IPS-20b (cell line): ENCODE measurements at regions not wholly inside any gene's neighbourhood (a gene's known extent, or its start where the extent isn't known, plus 50 kb on each side); places are given as distances from the start of the nearest gene placed in this dataset.
A peak's percentile ranks its signal among the peaks of the same experiment; 100 is the strongest.
"Not testable (repeated sequence)": the region's sequence is repeated elsewhere in the genome, so short reads cannot be mapped to it uniquely, and the experiment has no call there.

Experiments used
- H3K27ac ChIP-seq: one replicate; pipeline ENCODE4 v1.5.1; 2013; ENCODE audit warnings: low read length
- H3K27me3 ChIP-seq: 2 replicates; pipeline ENCODE4 v1.6.1; 2013; ENCODE audit warnings: mild to moderate bottlenecking, low read length, inconsistent platforms; ENCODE audit not compliant: insufficient read depth
- H3K36me3 ChIP-seq: 2 replicates; pipeline ENCODE4 v1.6.1; 2013; ENCODE audit warnings: low read depth, mild to moderate bottlenecking, inconsistent platforms, low read length, moderate library complexity; ENCODE audit not compliant: insufficient read depth
- H3K4me1 ChIP-seq: 2 replicates; pipeline ENCODE4 v1.6.1; 2013; ENCODE audit warnings: mild to moderate bottlenecking, control low read depth, inconsistent platforms, low read length, moderate library complexity; ENCODE audit not compliant: insufficient read depth
- H3K4me3 ChIP-seq: 2 replicates; pipeline ENCODE4 v1.5.1; 2013; ENCODE audit warnings: mild to moderate bottlenecking, low read length, inconsistent platforms
- H3K9ac ChIP-seq: 2 replicates; pipeline ENCODE4 v1.6.1; 2013; ENCODE audit warnings: low read depth, mild to moderate bottlenecking, inconsistent platforms, low read length, moderate library complexity
- H3K9me3 ChIP-seq: 2 replicates; pipeline ENCODE4 v1.6.1; 2013; ENCODE audit warnings: mild to moderate bottlenecking, low read depth, low read length, inconsistent platforms; ENCODE audit not compliant: insufficient read depth

DNA sequence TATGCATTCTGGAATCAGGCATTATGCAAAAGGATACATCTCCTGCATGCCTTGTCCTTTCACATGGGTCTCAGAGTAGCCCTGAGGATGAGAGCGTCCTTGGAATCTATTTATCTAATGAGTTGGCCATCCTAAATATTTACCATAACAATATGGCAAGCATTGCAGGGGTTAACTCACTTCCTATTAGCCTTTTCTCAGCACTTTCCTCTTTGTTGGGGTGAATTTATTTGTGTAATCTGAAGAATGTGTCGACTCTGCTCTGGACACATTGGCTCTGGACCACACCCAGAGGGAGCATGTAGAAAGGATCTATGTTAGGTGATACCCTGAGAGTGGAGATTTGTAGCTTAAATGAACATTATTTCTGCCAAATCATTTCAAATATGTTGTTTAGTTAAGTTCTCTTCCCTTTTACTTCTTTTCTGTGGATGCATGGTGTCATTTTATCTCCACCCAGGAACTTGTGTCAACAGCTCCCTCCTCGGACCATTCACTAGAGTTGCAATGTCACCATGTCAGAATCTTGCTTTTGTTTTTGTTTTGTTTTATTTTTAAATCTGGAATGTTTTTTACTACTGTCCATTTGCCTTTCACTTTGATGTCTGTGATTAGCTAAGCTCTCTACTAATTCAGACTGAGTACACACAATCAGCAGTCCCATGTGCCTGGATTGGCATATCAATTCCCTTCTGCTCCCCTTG is 757.0 kb upstream of the MMS22L start:
- Histone ChIP-seq H3K4me1 (peaks cover 95% of the 10 kb centered on the region), H3K36me3 (no peaks in the 10 kb centered on the region), H3K27ac (peak overlapping the region; percentile 98), H3K9ac (peak overlapping the region; percentile 78), H3K27me3 (no peaks in the 10 kb centered on the region), H3K4me3 (peak overlapping the region; percentile 53), H3K9me3 (no peaks in the 10 kb centered on the region)

DNA sequence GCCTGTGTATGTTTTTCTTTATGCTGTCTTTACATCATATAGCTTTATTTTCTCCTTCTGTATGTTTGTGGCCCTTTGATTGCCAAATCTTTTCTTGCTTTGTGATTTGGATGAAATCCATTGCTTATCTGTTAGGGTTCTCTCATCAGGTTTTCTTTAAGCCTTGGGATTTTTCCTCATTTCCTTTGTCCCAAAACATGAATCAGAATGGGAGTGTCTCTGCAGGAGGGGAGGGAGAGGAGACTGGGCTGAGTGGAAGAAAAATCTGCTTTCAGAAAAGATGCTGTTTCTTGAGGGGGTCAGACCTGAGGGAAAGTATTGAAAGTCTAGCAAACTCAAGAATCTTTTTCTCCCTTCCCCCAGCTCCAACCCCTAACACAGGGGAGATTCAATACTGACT is 758.0 kb upstream of the MMS22L start:
- Histone ChIP-seq H3K27me3 (no peaks in the 10 kb centered on the region), H3K27ac (peak overlapping the region; percentile 98), H3K9me3 (no peaks in the 10 kb centered on the region), H3K4me1 (peaks cover 98% of the 10 kb centered on the region), H3K9ac (peak overlapping the region; percentile 78), H3K36me3 (no peaks in the 10 kb centered on the region), H3K4me3 (peak overlapping the region; percentile 46)

DNA sequence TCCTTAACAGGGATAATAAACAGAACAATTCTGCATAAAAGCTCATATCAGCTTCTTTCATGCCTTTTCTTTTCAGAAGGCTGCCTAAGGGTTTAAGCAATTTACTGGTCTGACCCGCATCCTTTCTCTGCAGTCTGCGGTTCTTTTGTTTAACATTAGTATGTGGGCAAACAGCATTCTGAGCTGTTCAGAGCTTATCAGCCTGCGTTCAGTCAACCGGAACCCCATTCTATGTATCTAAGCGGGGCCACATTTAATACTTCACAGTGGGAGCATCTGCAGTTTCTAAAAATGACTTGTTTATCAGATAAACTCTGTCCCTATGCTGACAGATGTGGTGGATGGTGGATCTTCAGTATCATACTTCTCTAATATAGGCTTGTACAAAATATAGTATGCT is 758.9 kb upstream of the MMS22L start:
- Histone ChIP-seq H3K9ac (peak overlapping the region; percentile 78; the same call in 1 of the 2 replicates), H3K4me3 (peak overlapping the region; percentile 46; the same call in 1 of the 2 replicates), H3K4me1 (peaks cover 98% of the 10 kb centered on the region), H3K9me3 (no peaks in the 10 kb centered on the region), H3K27ac (peak overlapping the region; percentile 98), H3K36me3 (no peaks in the 10 kb centered on the region), H3K27me3 (no peaks in the 10 kb centered on the region)

- Histone ChIP-seq H3K27me3 (no peaks in the 10 kb centered on the region), H3K9me3 (no peaks in the 10 kb centered on the region), H3K9ac (no peak overlapping the region; the same call in 1 of the 2 replicates), H3K4me1 (peaks cover 80% of the 10 kb centered on the region), H3K36me3 (no peaks in the 10 kb centered on the region), H3K27ac (peak overlapping the region; percentile 43), H3K4me3 (no peak overlapping the region)
Measured at GRCh38 chr6:98044151-98044561, 761.1 kb upstream of the MMS22L start.

- no peaks in the 10 kb centered on the region for H3K36me3 ChIP-seq
- no peak overlapping the region for H3K27ac ChIP-seq
- H3K9me3 ChIP-seq, result no peaks in the 10 kb centered on the region
- H3K4me1 ChIP-seq, result peaks cover 73% of the 10 kb centered on the region
- H3K4me3 ChIP-seq, result no peak overlapping the region
- H3K9ac ChIP-seq, result 0 out of 2 replicates have a peak overlapping the region, but pooled peaks have one; percentile 19
- H3K27me3 ChIP-seq, result no peaks in the 10 kb centered on the region
Measured at GRCh38 chr6:98044791-98045470, 761.9 kb upstream of the MMS22L start.

DNA sequence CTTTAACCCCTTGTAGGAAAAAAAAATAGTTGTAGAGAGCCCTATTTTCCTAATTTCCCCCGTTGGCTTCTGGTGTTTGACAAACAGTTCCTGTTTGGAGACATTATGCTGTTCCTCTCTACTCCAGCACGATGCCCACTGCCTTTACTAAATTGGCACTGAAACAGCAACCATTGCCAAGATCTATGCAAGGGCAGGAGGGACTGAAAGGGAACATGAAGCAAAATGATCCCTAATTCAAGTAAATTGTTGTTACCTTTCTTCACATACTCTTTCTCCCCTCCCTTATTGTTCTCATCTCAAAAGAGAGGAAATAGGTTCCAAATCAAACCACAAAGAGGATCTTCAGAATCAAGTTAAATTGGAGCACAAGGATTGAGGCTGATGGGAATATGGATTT is 764.1 kb upstream of the MMS22L start:
- Histone ChIP-seq H3K27ac (no peak overlapping the region), H3K9me3 (no peaks in the 10 kb centered on the region), H3K36me3 (no peaks in the 10 kb centered on the region), H3K27me3 (no peaks in the 10 kb centered on the region), H3K9ac (no peak overlapping the region), H3K4me1 (peaks cover 50% of the 10 kb centered on the region), H3K4me3 (no peak overlapping the region)

DNA sequence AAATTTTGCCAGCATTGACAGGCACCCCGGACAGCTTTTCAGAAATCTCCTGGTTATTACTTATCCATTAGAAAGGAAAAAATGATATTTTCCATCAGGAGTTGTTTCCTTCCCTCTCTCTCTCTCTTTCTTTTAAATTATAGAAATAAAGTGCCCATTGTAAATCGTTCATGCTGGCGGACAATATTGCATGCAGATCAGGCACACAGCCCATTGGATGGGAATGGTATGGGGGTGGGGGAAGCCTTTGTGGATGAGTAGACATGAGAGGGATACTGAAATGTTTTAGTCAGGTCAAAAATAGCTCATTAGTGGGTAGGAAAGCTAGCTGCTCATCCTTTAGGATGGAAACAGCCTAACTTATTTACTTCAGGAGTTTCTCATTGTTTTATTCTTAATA is 764.9 kb upstream of the MMS22L start:
- Histone ChIP-seq H3K9ac (no peak overlapping the region), H3K27ac (no peak overlapping the region), H3K27me3 (no peaks in the 10 kb centered on the region), H3K4me3 (no peak overlapping the region), H3K36me3 (no peaks in the 10 kb centered on the region), H3K4me1 (peaks cover 44% of the 10 kb centered on the region), H3K9me3 (no peaks in the 10 kb centered on the region)

DNA sequence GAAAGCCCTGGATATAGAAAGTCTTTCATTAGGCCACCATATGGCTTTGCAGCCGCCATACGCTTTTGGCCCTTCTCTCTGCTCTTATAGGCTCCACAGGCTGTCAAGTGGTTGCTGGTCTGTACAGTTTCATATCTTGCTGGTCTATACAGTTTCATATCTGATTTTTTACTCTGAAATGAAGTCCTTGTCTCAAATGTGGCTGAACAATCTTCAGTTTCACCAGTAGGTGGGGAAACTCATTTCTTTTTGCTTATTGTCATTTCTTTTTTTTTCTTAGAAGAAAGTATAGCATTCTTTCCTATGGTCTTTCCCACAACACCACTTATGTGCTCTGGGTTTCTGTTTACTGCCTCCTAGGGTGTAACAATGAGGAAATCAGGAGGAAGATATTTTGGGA is 771.4 kb upstream of the MMS22L start:
- Histone ChIP-seq H3K27me3 (no peaks in the 10 kb centered on the region), H3K36me3 (no peaks in the 10 kb centered on the region), H3K27ac (no peak overlapping the region), H3K9me3 (no peaks in the 10 kb centered on the region), H3K9ac (no peak overlapping the region), H3K4me3 (no peak overlapping the region), H3K4me1 (peaks cover 9% of the 10 kb centered on the region)

DNA sequence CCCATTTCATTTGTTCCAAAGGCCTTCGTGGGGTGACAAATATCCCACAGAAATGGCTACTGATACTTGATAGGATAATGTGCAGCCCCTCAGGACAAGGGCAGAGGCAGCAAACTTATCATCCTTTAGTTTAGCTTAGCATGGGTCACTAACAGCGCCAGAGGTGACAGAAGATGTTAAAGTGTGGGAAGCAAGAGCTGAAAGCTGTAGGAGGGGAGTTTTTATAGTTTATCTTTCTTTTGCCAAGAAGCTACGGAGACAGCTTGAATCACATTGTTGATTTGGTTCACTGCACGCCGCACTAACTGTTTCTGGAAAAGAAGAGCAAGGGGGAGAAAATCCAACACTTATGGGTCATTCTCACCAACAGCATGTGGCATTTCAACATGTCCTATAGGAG is 773.9 kb upstream of the MMS22L start:
- Histone ChIP-seq H3K36me3 (no peaks in the 10 kb centered on the region), H3K27ac (no peak overlapping the region), H3K9me3 (no peaks in the 10 kb centered on the region), H3K4me3 (no peak overlapping the region), H3K4me1 (peaks cover 9% of the 10 kb centered on the region), H3K9ac (no peak overlapping the region), H3K27me3 (no peaks in the 10 kb centered on the region)

GRCh38 chr6:98067375-98067774 is 767.0 kb upstream of the POU3F2 start:
- no peaks in the 10 kb centered on the region for H3K36me3 ChIP-seq
- H3K4me1 ChIP-seq, result no peaks in the 10 kb centered on the region
- H3K9me3 ChIP-seq, result no peaks in the 10 kb centered on the region
- no peak overlapping the region for H3K4me3 ChIP-seq
- no peak overlapping the region for H3K27ac ChIP-seq
- no peak overlapping the region for H3K9ac ChIP-seq
- H3K27me3 ChIP-seq, result no peaks in the 10 kb centered on the region

- H3K4me1 ChIP-seq, H3K36me3 ChIP-seq, H3K9ac ChIP-seq, H3K27me3 ChIP-seq, H3K27ac ChIP-seq, H3K9me3 ChIP-seq, H3K4me3 ChIP-seq: not testable (repeated sequence)
Measured at GRCh38 chr6:98088537-98088936, 745.8 kb upstream of the POU3F2 start.

- Histone ChIP-seq H3K4me3 (no peak overlapping the region), H3K4me1 (no peaks in the 10 kb centered on the region), H3K36me3 (no peaks in the 10 kb centered on the region), H3K9me3 (peaks cover 6% of the 10 kb centered on the region; the same call in 1 of the 2 replicates), H3K27ac (no peak overlapping the region), H3K9ac (no peak overlapping the region), H3K27me3 (no peaks in the 10 kb centered on the region)
Measured at GRCh38 chr6:98092331-98092730, 742.0 kb upstream of the POU3F2 start.
